GM10248 (cell line): ENCODE measurements at regions not wholly inside any gene's neighbourhood (a gene's known extent, or its start where the extent isn't known, plus 50 kb on each side); places are given as distances from the start of the nearest gene placed in this dataset.

Source experiments
- CTCF ChIA-PET: fragments of 300-600 bp; sonication (Branson Sonifier 250); formaldehyde crosslinking; extraction: SDS; loops from one replicate; lab custom pipeline; 2021; ENCODE audit warnings: antibody characterized with exemption; lab: Yijun Ruan, JAX
- POLR2A ChIA-PET: fragments of 350-650 bp; sonication (Branson Sonifier 250); formaldehyde crosslinking; extraction: SDS; loops from one replicate; lab custom pipeline; 2020; ENCODE audit warnings: antibody characterized with exemption; lab: Yijun Ruan, JAX
- DNase-seq: peaks from one replicate; pipeline ENCODE4 v3.0.0; 2012; ENCODE audit errors: extremely low spot score
- TF ChIP-seq, protein P1 (sequence below): IDR thresholded peaks from 2 replicates; pipeline ENCODE4 v1.5.1; 2012; ENCODE audit warnings: mild to moderate bottlenecking, low read depth; ENCODE audit errors: extremely low read depth, missing control alignments, control extremely low read depth

DNA sequence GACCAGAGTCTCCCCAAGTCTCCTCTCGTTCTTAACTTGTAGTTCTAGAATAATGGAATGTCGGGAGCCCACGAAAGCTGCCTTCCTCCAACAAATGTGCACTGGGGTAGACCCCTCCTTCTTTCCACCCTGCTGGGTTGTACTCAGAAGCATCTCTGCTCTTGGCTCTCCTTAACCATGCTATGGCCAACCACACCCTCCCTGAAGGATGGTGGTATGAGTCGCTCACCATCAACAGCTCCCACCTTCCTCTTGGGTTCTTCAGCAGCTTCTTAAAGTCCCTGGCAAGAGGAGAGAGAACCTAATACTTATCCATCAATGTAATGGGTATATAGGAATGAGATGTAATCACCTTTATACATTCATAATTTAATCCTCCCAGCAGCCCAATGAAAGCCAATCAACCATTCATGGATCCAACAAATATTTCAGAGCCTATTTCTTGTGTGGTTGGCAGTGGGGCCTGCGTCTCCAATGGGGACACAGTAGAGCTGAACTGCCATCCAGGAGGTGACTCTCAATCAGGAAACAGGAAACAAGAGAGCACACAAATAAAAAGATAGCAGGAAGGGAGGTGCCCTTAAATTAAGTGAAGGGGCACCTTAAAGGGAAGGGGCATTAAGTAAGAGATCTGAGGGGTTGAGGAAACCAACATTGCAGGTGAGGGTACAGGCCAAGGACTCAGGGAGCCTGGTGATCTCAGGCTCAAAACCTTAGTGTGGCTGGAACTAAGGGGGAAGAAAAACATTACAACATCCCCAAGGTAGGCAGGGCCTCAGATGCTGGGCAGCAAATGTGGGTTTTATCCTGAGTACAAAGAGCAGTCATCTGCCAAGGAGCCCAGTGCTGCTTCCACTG, 64.4 kb upstream of the ETS2 start:
- ChIA-PET POLR2A (interaction anchor here (0.6 kb wide), 1 partner anchor 634 kb away, joined by 4 read pairs; no protein-coding TSS in a partner anchor), CTCF (no interaction called here)
- TF ChIP-seq, protein P1, sequence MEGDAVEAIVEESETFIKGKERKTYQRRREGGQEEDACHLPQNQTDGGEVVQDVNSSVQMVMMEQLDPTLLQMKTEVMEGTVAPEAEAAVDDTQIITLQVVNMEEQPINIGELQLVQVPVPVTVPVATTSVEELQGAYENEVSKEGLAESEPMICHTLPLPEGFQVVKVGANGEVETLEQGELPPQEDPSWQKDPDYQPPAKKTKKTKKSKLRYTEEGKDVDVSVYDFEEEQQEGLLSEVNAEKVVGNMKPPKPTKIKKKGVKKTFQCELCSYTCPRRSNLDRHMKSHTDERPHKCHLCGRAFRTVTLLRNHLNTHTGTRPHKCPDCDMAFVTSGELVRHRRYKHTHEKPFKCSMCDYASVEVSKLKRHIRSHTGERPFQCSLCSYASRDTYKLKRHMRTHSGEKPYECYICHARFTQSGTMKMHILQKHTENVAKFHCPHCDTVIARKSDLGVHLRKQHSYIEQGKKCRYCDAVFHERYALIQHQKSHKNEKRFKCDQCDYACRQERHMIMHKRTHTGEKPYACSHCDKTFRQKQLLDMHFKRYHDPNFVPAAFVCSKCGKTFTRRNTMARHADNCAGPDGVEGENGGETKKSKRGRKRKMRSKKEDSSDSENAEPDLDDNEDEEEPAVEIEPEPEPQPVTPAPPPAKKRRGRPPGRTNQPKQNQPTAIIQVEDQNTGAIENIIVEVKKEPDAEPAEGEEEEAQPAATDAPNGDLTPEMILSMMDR, result no peak
- no peak for DNase-seq

DNA sequence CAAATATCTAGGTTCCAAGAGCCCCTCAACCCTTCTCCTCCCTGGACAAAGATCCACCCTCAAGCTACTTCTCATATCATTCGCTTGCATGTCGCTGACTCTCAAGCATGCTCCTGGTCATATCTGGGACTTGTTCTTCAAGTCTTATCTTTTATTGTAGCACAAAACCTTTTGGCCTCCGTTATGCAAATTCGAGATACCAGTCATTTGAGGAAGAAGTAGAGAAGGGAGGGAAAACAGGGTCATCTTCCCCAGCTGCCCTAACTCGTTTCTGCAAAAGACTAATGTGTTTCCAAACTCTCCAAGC, 63.8 kb upstream of the ETS2 start:
- no peak for DNase-seq
- ChIA-PET POLR2A (interaction anchor here (0.6 kb wide), 1 partner anchor 633 kb away, joined by 4 read pairs; no protein-coding TSS in a partner anchor), CTCF (no interaction called here)
- TF ChIP-seq, protein P1, result no peak

DNA sequence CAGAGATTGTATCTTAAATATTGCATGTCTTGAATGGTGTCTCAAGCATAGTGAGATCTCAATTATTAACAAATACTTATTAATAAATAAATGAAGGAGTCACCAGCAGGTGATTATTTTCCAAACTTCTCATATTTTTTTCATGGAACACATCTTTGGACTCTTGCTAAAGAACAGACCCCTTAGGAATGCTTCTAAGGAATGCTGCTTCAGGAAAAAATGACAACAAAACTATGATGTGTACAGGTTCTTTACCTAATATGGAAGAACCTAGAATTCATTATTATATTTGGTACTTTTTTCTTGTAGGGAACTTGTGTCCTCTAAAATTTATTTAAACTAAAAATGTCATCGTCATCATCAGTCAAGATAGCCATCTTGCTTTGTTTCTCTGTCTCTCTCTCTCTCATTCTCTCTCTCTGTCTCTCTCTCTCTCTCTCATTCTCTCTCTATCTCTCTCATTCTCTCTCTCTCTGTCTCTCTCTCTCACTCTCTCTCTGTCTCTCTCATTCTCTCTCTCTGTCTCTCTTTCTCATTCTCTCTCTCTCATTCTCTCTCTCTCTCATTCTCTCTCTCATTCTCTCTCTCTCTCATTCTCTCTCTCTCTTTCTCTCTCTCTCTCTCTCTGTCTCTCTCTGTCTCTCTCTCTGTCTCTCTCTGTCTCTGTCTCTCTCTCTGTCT, 63.0 kb upstream of the ETS2 start:
- CTCF ChIA-PET, result no interaction called here
- TF ChIP-seq, protein P1, result no peak
- DNase-seq, result no peak
- POLR2A ChIA-PET, result no interaction called here

DNA sequence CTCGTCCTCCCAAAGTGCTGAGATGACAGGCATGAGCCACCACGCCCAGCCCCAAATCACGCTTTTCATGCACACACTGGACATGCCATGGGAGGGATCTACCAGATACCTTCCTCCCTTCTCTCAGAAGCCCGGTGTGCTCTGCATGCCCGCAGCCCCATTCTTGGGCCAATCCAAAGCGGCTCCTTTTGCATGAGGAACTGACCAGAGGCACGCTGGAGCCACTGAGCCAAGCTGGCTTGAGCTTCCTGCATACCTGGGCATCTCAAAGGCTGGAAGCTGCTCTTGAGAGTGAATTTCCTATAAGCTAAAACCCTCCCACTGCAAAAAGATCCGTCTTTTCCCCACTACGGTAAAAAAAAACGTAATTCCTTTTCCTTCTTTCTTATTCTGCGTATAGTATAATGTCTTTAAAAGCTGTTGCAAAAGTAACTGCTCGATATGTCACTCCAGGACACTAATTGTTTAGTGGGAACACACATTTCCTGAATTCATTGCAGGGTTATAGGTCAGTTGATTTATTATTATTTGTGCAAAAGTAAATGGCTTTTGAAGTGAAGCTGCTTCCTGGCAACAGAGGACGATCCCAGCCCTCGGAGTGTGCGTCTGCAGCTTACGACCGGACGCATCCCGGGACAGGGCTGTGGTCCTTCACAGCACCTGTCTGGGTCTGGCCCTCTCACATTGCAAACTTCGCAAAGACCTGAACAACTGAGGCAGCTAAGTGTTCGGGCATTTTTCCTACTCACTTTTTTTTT, 61.8 kb upstream of the ETS2 start:
- no peak for DNase-seq
- POLR2A ChIA-PET, result no interaction called here
- TF ChIP-seq, protein P1, result no peak
- CTCF ChIA-PET, result no interaction called here

DNA sequence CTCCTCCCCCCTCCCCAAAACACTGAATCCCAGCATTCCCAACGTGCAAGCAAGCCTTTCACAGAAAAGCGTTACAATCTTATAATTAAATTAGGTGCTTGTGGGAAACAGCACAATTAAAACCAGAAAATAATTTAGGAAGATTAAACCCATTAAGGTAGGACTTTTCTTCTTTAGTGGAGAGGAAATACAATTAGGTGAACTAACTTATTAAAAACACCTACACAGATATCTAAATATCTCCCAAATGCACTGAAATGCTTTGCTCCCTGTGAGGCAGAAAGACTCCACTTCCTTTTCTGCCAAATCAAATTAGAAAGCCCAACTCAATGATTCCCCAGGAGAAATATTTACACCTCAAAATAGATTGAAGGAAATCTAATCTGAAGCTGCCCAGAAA, 60.9 kb upstream of the ETS2 start:
- no peak for DNase-seq
- ChIA-PET POLR2A (no interaction called here), CTCF (interaction anchor here (1.9 kb wide), 1 partner anchor 10 kb away, joined by 8 read pairs; no protein-coding TSS in a partner anchor)
- TF ChIP-seq, protein P1, result no peak

DNA sequence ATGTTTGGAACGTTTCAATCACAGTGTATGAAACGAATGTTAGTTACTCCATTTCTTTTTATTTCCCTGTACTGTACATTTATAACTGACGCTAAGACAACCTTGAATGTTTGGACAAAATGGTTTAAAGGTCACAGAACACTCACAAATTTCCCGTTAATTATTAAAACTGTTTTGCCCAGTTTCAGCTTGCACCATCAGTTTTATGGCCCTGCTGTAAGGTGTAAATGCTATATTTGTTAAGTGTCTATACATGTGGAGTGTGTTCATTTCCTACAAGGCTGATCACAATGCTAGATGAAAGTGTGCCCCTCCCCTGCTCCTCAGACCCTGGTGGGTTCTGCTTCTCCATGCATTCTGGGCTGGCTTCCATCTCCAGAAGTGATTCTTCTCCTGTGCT, 57.9 kb upstream of the ETS2 start:
- ChIA-PET CTCF (no interaction called here), POLR2A (no interaction called here)
- no peak for DNase-seq
- TF ChIP-seq, protein P1, result no peak
